Gastrocnemius medialis (tissue), 4 donors: ENCODE measurements at regions not wholly inside any gene's neighbourhood (a gene's known extent, or its start where the extent isn't known, plus 50 kb on each side); places are given as distances from the start of the nearest gene placed in this dataset.

Source experiments
- POLR2A ChIP-seq, 2 donors: fragments of 450-650 bp; IDR thresholded peaks; one replicate each; pipeline ENCODE4 v1.6.1; 2017; ENCODE audit warnings: antibody characterized with exemption in 2 of 2, mild to moderate bottlenecking in 2 of 2, moderate library complexity in 2 of 2
- TF ChIP-seq, protein P1 (sequence below), 5 experiments: fragments of 450-650 bp in 3 of 5; fragments of 200-600 bp in 2 of 5; sonication (generic) in 2 of 5; IDR thresholded peaks in 4 of 5; conservative IDR thresholded peaks in 1 of 5; 1 replicate in 4 of 5; 2 replicates in 1 of 5; pipeline ENCODE4 v1.5.1; 2016 to 2019; ENCODE audit warnings: antibody characterized with exemption in 5 of 5, mild to moderate bottlenecking in 3 of 5, moderate library complexity in 3 of 5

DNA sequence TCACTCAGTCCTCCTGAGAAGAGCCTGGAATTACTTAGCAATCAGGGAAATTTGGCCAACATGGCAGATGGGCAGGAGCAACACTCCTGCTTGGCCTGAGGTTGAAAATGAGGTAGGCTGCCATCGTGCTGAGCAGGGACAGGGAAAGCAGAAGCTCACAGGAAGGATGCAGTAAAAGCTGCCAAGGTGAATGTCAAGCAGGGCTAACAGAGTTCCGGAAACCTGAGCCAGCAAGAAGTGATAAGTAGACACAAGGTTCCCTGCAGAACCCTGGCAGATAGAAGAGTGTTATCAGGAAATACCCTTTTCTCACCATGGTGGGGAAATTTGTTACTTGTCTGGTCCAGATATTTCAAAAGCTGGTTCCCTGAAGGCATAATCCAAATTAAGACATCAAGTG is 454.3 kb upstream of the MEX3C start:
- TF ChIP-seq, protein P1, sequence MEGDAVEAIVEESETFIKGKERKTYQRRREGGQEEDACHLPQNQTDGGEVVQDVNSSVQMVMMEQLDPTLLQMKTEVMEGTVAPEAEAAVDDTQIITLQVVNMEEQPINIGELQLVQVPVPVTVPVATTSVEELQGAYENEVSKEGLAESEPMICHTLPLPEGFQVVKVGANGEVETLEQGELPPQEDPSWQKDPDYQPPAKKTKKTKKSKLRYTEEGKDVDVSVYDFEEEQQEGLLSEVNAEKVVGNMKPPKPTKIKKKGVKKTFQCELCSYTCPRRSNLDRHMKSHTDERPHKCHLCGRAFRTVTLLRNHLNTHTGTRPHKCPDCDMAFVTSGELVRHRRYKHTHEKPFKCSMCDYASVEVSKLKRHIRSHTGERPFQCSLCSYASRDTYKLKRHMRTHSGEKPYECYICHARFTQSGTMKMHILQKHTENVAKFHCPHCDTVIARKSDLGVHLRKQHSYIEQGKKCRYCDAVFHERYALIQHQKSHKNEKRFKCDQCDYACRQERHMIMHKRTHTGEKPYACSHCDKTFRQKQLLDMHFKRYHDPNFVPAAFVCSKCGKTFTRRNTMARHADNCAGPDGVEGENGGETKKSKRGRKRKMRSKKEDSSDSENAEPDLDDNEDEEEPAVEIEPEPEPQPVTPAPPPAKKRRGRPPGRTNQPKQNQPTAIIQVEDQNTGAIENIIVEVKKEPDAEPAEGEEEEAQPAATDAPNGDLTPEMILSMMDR (IDR thresholded peaks at IDR 0.05 in 4 of 5, conservative IDR thresholded peaks at IDR 0.05 in 1 of 5), result no peak
- no peak for TF ChIP-seq POLR2A (IDR thresholded peaks at IDR 0.05)
